CD14-positive monocyte (primary cell): ENCODE measurements at regions not wholly inside any gene's neighbourhood (a gene's known extent, or its start where the extent isn't known, plus 50 kb on each side); places are given as distances from the start of the nearest gene placed in this dataset.

Source experiments
- DNase-seq, 3 donors: peaks; one replicate each; pipeline ENCODE4 v3.0.0-alpha.2; 2011 to 2022
- H2AFZ ChIP-seq: 2 replicates; pipeline ENCODE4 v1.6.0; 2012; ENCODE audit warnings: mild to moderate bottlenecking, low read depth, low read length, inconsistent platforms; ENCODE audit not compliant: insufficient read depth, poor library complexity, severe bottlenecking
- H3K27ac ChIP-seq, 2 donors: 1 replicate in 1 of 2; 2 replicates in 1 of 2; pipeline ENCODE4 v1.5.1; 2012 to 2013; ENCODE audit warnings: low read length in 2 of 2, control low read depth in 1 of 2, inconsistent platforms in 1 of 2, low read depth in 1 of 2, mild to moderate bottlenecking in 1 of 2
- H3K27me3 ChIP-seq, 2 donors: one replicate each; pipeline versions ENCODE4 v1.6.0 to v1.6.1; 2011 to 2013; ENCODE audit warnings: low read length in 2 of 2; ENCODE audit not compliant: control insufficient read depth in 2 of 2, insufficient read depth in 2 of 2
- H3K36me3 ChIP-seq, 2 donors: replicated peaks in 1 of 2; 1 replicate in 1 of 2; 2 replicates in 1 of 2; pipeline versions ENCODE4 v1.5.1 to v1.6.1; 2012 to 2013; ENCODE audit warnings: low read length in 2 of 2, control low read depth in 1 of 2, inconsistent platforms in 1 of 2, mild to moderate bottlenecking in 1 of 2; ENCODE audit not compliant: insufficient read depth in 2 of 2, control insufficient read depth in 1 of 2
- H3K4me1 ChIP-seq, 2 donors: 1 replicate in 1 of 2; 2 replicates in 1 of 2; pipeline versions ENCODE4 v1.5.1 to v1.6.1; 2012 to 2013; ENCODE audit warnings: low read length in 2 of 2, control low read depth in 1 of 2, inconsistent platforms in 1 of 2, mild to moderate bottlenecking in 1 of 2, moderate library complexity in 1 of 2; ENCODE audit not compliant: insufficient read depth in 2 of 2, control insufficient read depth in 1 of 2
- H3K4me2 ChIP-seq: replicated peaks from 2 replicates; pipeline ENCODE3; 2012; ENCODE audit warnings: low read length, moderate library complexity, mild to moderate bottlenecking; ENCODE audit not compliant: poor library complexity, severe bottlenecking; ENCODE audit errors: extremely low read depth
- H3K4me3 ChIP-seq, 3 experiments: fragments of 200-600 bp in 1 of 3; sonication (generic) in 1 of 3; replicated peaks in 1 of 3; 1 replicate in 2 of 3; 2 replicates in 1 of 3; pipeline ENCODE4 v1.5.1; 2011 to 2013; ENCODE audit warnings: low read length in 3 of 3, mild to moderate bottlenecking in 3 of 3, control low read depth in 2 of 3, low read depth in 2 of 3, inconsistent platforms in 1 of 3, moderate library complexity in 1 of 3
- H3K79me2 ChIP-seq: 2 replicates; pipeline ENCODE4 v1.6.0; 2012; ENCODE audit warnings: mild to moderate bottlenecking, control low read depth, inconsistent platforms, low read length, moderate library complexity; ENCODE audit not compliant: insufficient read depth
- H3K9ac ChIP-seq: 2 replicates; pipeline ENCODE4 v1.6.0; 2017; ENCODE audit warnings: low read length, mild to moderate bottlenecking; ENCODE audit not compliant: insufficient read depth, poor library complexity, severe bottlenecking
- H3K9me3 ChIP-seq, 2 donors: replicated peaks in 1 of 2; 1 replicate in 1 of 2; 2 replicates in 1 of 2; pipeline versions ENCODE4 v1.5.1 to v1.6.1; 2012 to 2013; ENCODE audit warnings: low read length in 2 of 2, control low read depth in 1 of 2; ENCODE audit not compliant: control insufficient read depth in 1 of 2, insufficient read depth in 1 of 2
- H4K20me1 ChIP-seq: 2 replicates; pipeline ENCODE4 v1.6.0; 2012; ENCODE audit warnings: mild to moderate bottlenecking, low read length, control low read depth, moderate library complexity; ENCODE audit not compliant: insufficient read depth
- H3K27ac Mint-ChIP-seq, 7 donors: one replicate each; pipeline ENCODE4 v1.8.0; 2020; ENCODE audit warnings: mild to moderate bottlenecking in 7 of 7, mixed read lengths in 7 of 7, moderate library complexity in 6 of 7, inconsistent platforms in 2 of 7
- H3K27me3 Mint-ChIP-seq, 3 donors: one replicate each; pipeline ENCODE4 v1.8.0; 2021 to 2022; ENCODE audit warnings: low read depth in 3 of 3, mild to moderate bottlenecking in 3 of 3, mixed read lengths in 3 of 3, moderate library complexity in 3 of 3, inconsistent platforms in 1 of 3
- H3K36me3 Mint-ChIP-seq, 2 donors: one replicate each; pipeline ENCODE4 v1.8.0; 2020; ENCODE audit warnings: mixed read lengths in 2 of 2, inconsistent platforms in 1 of 2, mild to moderate bottlenecking in 1 of 2
- H3K4me1 Mint-ChIP-seq: one replicate; pipeline ENCODE4 v1.8.0; 2020; ENCODE audit warnings: mild to moderate bottlenecking, mixed read lengths
- H3K4me3 Mint-ChIP-seq, 2 donors: one replicate each; pipeline ENCODE4 v1.8.0; 2020; ENCODE audit warnings: mild to moderate bottlenecking in 2 of 2, mixed read lengths in 2 of 2, moderate library complexity in 1 of 2
- H3K9me3 Mint-ChIP-seq, 7 donors: one replicate each; pipeline ENCODE4 v1.8.0; 2020 to 2022; ENCODE audit warnings: mixed read lengths in 7 of 7, mild to moderate bottlenecking in 6 of 7, moderate library complexity in 6 of 7, inconsistent platforms in 2 of 7
- CTCF ChIP-seq: fragments of 200-600 bp; IDR thresholded peaks from one replicate; pipeline ENCODE4 v1.8.0; 2022; ENCODE audit warnings: antibody characterized with exemption, mild to moderate bottlenecking
- WGBS: methylation state at CpG from one replicate; pipeline ENCODE4 v1.1.5; 2013; ENCODE audit warnings: missing lambda C conversion rate; ENCODE audit not compliant: insufficient coverage; 5-methylcytosine and 5-hydroxymethylcytosine counted together
- intact Hi-C, 2 donors: fragments of 100-400 bp; cut with micrococcal nuclease; formaldehyde crosslinking; loops; one replicate each; pipeline versions ENCODE4 v1.15.0 to v1.15.1; 2023

GRCh38 chr16:64168371-64168770 is 953.5 kb downstream of the CDH11 start:
- Histone ChIP-seq H3K4me1 (no peaks in the 10 kb centered on the region), H3K27ac (no peak overlapping the region), H2AFZ (no peak overlapping the region), H3K9me3 (no peaks in the 10 kb centered on the region), H3K27me3 (no peaks in the 10 kb centered on the region), H3K79me2 (no peaks in the 10 kb centered on the region), H3K4me3 (no peak overlapping the region), H3K4me2 (no peak overlapping the region), H4K20me1 (no peaks in the 10 kb centered on the region), H3K36me3 (no peaks in the 10 kb centered on the region), H3K9ac (no peak overlapping the region)
- WGBS = no CpG with 5 or more reads among the region's 1 CpG
- intact Hi-C loops = no loop called here
- Mint-ChIP-seq H3K27me3 (peaks cover 0 to 2% (median 0%) of the 10 kb centered on the region in 3 donors), H3K4me1 (no peaks in the 10 kb centered on the region), H3K27ac (no peak overlapping the region), H3K36me3 (no peaks in the 10 kb centered on the region), H3K9me3 (peaks cover 0 to 5% (median 2%) of the 10 kb centered on the region in 7 donors), H3K4me3 (no peak overlapping the region)
- TF ChIP-seq CTCF = no peak
- DNase-seq = no peak

- Histone ChIP-seq H3K27me3 (no peaks in the 10 kb centered on the region), H3K27ac (no peak overlapping the region), H3K4me2 (no peak overlapping the region), H3K79me2 (no peaks in the 10 kb centered on the region), H4K20me1 (no peaks in the 10 kb centered on the region), H3K36me3 (no peaks in the 10 kb centered on the region), H3K9me3 (no peaks in the 10 kb centered on the region), H3K9ac (no peak overlapping the region), H3K4me3 (no peak overlapping the region), H3K4me1 (no peaks in the 10 kb centered on the region), H2AFZ (no peak overlapping the region)
- DNase-seq = no peak
- peaks cover 0 to 2% (median 0%) of the 10 kb centered on the region in 3 donors for H3K27me3 Mint-ChIP-seq
- no peaks in the 10 kb centered on the region for H3K36me3 Mint-ChIP-seq
- intact Hi-C loops = no loop called here
- TF ChIP-seq CTCF = no peak
- peaks cover 0 to 5% (median 2%) of the 10 kb centered on the region in 7 donors for H3K9me3 Mint-ChIP-seq
- H3K4me3 Mint-ChIP-seq = no peak overlapping the region
- H3K27ac Mint-ChIP-seq = no peak overlapping the region
- no peaks in the 10 kb centered on the region for H3K4me1 Mint-ChIP-seq
- WGBS = 86% methylated on average over 12 of the region's 12 CpGs
These were observed 953.9 kb downstream of the CDH11 start for GRCh38 chr16:64167936-64168335.
